Coronary artery (tissue), 2 donors: ENCODE measurements at regions not wholly inside any gene's neighbourhood (a gene's known extent, or its start where the extent isn't known, plus 50 kb on each side); places are given as distances from the start of the nearest gene placed in this dataset.

ENCODE experiments used
- DNase-seq: peaks from one replicate; pipeline ENCODE4 v3.0.0-alpha.2; 2017; ENCODE audit warnings: low spot score
- H3K27ac ChIP-seq, 2 donors: fragments of 200-600 bp; sonication (generic); one replicate each; pipeline ENCODE4 v1.5.1; 2016 to 2019
- H3K4me3 ChIP-seq: fragments of 200-600 bp; sonication (generic); 2 replicates; pipeline ENCODE4 v1.5.1; 2016; ENCODE audit warnings: mild to moderate bottlenecking, moderate library complexity
- TF ChIP-seq, protein P1 (sequence below): fragments of 200-600 bp; sonication (generic); IDR thresholded peaks from one replicate; pipeline ENCODE4 v1.5.1; 2019; ENCODE audit warnings: antibody characterized with exemption

DNA sequence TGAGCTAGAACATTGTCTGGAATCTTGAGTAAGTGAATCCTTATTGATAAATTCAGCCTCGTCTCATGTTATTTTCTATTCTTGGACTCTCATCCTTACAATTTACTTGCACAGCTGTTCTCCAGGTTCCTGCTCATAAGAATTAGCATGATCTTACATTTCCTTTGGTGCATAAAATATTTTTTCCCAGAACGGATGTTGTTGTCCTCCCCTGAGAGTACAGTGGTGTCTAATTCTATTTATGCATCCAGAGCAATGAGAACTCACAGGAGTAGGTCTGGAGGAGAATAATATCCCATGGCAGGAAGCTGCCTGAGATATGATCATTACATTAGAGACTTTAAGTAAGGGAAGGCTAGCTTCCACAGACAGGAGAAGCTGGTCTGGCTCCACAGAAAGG, 178.4 kb upstream of the MAST4 start:
- DNase-seq: no peak
- Histone ChIP-seq H3K27ac (no peak overlapping the region), H3K4me3 (no peak overlapping the region)
- TF ChIP-seq, protein P1, sequence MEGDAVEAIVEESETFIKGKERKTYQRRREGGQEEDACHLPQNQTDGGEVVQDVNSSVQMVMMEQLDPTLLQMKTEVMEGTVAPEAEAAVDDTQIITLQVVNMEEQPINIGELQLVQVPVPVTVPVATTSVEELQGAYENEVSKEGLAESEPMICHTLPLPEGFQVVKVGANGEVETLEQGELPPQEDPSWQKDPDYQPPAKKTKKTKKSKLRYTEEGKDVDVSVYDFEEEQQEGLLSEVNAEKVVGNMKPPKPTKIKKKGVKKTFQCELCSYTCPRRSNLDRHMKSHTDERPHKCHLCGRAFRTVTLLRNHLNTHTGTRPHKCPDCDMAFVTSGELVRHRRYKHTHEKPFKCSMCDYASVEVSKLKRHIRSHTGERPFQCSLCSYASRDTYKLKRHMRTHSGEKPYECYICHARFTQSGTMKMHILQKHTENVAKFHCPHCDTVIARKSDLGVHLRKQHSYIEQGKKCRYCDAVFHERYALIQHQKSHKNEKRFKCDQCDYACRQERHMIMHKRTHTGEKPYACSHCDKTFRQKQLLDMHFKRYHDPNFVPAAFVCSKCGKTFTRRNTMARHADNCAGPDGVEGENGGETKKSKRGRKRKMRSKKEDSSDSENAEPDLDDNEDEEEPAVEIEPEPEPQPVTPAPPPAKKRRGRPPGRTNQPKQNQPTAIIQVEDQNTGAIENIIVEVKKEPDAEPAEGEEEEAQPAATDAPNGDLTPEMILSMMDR: no peak

DNA sequence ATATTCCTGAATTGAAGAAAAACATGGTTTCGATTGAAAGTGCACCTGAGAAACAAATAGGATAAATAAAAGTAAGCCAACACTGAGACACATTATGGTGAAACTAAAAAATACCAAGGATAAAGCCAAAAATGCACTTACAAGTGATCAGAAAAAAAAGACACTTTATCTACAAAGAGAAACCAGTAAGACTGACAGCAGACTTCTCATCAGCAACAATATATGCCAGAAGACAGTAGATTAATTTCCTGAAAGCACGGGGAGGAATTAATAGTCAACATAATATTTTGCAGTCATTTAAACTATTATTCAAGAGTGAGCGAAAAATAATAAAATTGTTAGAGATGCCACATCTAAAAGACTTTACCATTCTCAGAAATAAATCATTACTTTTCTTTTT, 172.7 kb upstream of the MAST4 start:
- Histone ChIP-seq H3K4me3 (no peak overlapping the region), H3K27ac (no peak overlapping the region)
- TF ChIP-seq, protein P1: no peak
- no peak for DNase-seq

DNA sequence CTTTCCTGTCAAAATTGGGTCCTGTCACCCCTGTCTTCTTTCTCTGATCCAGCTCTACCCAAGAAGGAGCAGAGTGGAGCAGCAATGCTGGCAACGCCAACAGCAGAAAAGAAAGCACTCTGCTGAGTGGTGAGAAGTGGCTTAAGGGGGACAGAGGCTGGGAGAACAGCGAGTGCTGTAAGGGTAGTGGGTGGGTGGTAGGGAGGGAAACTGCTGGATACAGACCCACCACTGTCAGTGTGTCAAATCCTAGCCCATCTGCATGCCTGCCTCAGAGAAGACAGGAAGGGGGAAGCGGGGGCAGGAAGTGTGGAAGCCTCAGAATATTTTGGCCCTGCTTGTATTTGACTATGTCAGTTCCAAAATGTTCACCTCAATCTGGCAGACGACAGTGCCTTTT, 170.4 kb upstream of the MAST4 start:
- TF ChIP-seq, protein P1: no peak
- Histone ChIP-seq H3K27ac (no peak overlapping the region), H3K4me3 (no peak overlapping the region)
- no peak for DNase-seq

DNA sequence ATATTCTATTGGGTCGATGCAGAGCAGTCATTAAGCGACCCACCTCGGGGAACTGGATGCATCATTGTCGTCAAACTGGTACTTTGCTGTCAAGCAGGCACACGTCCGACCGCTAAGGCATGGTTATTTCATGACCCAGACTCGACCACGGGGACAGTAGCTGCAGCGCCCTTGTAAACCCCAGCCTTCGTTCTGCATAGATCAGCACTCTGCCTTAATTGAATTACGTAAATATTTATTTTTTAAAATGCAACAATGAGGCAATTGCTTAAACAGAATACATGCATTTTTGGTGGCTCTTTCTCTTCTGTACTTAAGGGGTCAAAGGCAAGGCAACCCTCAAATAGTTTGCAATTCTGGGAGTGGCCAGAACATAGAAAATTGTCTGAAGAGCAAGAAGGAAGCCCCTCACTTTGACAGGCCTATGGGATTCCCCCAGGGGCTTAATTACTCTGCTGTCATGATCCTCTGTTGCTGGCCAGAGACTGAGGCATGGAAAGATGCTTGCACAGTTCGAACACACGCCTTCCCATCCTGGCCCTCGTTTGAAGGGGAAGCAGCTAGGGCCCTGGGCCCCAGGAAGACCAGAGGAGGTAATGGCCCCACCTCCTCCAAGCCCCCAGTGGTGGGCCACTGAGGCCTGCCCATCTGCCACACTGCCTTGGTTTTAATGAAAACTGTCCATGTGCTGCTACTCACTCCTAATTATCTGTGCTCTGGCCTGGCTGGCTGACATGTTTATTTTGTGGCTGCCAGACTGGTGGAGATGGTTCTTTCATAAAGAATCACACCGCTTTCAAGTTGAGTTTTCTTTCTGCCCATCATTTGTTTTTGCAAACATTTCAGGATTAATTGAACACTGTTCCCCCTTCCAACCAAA, 169.7 kb upstream of the MAST4 start:
- DNase-seq: no peak
- H3K4me3 ChIP-seq: no peak overlapping the region
- no peak overlapping the region for H3K27ac ChIP-seq
- TF ChIP-seq, protein P1: no peak

DNA sequence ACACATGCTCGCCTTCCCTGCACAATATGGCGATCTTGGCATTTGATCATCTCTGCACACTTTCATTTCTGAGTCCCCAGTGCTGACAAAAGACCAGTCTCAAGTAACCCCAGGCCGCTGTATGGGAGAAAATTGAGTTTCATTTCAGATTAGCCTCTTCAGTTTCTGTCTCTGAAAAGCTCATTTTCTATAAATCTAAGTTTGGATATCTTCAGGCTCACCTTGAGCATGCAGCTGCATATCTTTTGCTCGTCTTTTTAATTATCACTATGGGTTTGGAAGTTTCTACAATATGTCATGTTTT, 169.1 kb upstream of the MAST4 start:
- TF ChIP-seq, protein P1: no peak
- no peak for DNase-seq
- no peak overlapping the region for H3K27ac ChIP-seq
- no peak overlapping the region for H3K4me3 ChIP-seq

DNA sequence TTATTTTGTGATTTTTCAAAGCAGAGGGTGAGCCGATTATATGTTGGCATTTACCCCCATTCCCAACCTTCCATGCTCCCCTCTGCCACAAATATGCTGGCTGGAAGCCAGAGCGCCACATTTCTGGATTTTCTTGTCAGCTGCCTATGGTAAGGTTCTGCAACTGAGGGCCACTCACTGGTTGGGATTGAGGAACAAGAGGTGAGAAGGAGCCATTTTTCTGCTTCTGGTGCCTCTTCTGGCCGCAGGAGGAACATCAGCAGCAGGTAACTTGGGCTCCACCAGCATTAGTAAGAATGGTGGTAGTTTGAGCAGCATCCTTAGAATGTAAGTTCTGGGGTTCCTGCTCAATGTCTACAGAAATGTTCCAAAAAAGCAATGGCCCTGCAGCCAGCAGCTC, 159.5 kb upstream of the MAST4 start:
- TF ChIP-seq, protein P1: no peak
- no peak for DNase-seq
- no peak overlapping the region for H3K4me3 ChIP-seq
- no peak overlapping the region for H3K27ac ChIP-seq

DNA sequence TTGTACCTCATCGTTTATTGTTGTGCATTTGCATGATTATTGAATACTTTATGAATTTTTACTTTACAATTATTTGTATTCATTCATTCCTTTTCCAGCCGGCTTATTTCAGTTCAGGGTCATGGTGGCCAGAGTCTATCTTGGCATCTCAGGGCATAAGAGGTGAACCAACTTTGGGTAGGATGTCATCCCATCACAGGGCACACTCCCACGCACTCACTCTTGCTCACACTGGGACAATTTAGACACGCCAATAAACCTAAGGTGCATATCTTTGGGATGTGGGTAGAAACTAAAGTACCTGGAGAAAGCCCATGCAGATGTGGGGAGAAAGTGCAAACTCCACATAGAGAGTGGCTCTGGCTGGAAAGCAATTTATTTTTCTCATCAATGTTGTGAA, 158.1 kb upstream of the MAST4 start:
- Histone ChIP-seq H3K4me3 (no peak overlapping the region), H3K27ac (no peak overlapping the region)
- no peak for DNase-seq
- TF ChIP-seq, protein P1: no peak
